Thoracic aorta (tissue), 2 donors: ENCODE measurements at regions not wholly inside any gene's neighbourhood (a gene's known extent, or its start where the extent isn't known, plus 50 kb on each side); places are given as distances from the start of the nearest gene placed in this dataset.

ENCODE experiments used
- ATAC-seq: fragments of 150-250 bp; one replicate; pipeline ENCODE4 v1.8.0; 2017; ENCODE audit warnings: low read depth; ENCODE audit not compliant: insufficient number of reproducible peaks, low FRiP score
- DNase-seq: peaks from one replicate; pipeline ENCODE4 v3.0.0-alpha.2; 2020; ENCODE audit warnings: low spot score
- H3K27ac ChIP-seq, 2 donors: fragments of 200-600 bp; sonication (generic); 1 replicate in 1 of 2; 2 replicates in 1 of 2; pipeline ENCODE4 v1.5.1; 2016; ENCODE audit warnings: mild to moderate bottlenecking in 2 of 2, moderate library complexity in 2 of 2
- H3K27me3 ChIP-seq: fragments of 200-600 bp; sonication (generic); replicated peaks from 2 replicates; pipeline ENCODE4 v1.6.0; 2016; ENCODE audit warnings: mild to moderate bottlenecking; ENCODE audit not compliant: insufficient read depth
- H3K36me3 ChIP-seq: fragments of 200-600 bp; sonication (generic); one replicate; pipeline ENCODE4 v1.5.1; 2016
- H3K4me1 ChIP-seq, 2 donors: fragments of 200-600 bp; sonication (generic); 1 replicate in 1 of 2; 2 replicates in 1 of 2; pipeline versions ENCODE4 v1.5.1 to v1.6.0; 2016; ENCODE audit warnings: low read depth in 2 of 2, mild to moderate bottlenecking in 1 of 2; ENCODE audit not compliant: control insufficient read depth in 1 of 2
- H3K4me3 ChIP-seq: fragments of 200-600 bp; sonication (generic); 2 replicates; pipeline ENCODE4 v1.5.1; 2016; ENCODE audit warnings: mild to moderate bottlenecking
- H3K9me3 ChIP-seq: fragments of 200-600 bp; sonication (generic); 2 replicates; pipeline ENCODE4 v1.5.1; 2016
- TF ChIP-seq, protein P1 (sequence below): fragments of 200-600 bp; sonication (generic); IDR thresholded peaks from one replicate; pipeline ENCODE4 v1.5.1; 2019; ENCODE audit warnings: antibody characterized with exemption

DNA sequence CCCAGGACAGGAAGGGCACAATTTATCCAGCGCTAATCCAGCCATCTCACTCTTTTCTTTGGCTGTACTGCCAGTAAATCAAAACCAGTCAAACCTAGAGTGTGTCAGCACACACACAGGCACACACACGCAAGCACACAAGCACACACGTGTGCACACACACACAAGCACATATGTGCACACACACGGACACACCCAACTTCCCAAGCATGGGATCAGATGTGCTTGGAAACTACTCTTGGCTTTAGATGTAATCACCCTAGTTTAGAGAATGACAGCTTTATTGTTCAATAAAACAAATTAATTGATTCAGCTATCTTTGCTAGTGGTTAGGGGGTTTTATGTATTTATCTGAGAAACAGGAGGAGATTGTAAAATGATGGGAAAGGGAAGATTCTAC, 615.0 kb upstream of the MKI67 start:
- no peaks in the 10 kb centered on the region for H3K36me3 ChIP-seq
- no peak overlapping the region for H3K4me3 ChIP-seq
- ATAC-seq (no peak), DNase-seq (no peak)
- TF ChIP-seq, protein P1, sequence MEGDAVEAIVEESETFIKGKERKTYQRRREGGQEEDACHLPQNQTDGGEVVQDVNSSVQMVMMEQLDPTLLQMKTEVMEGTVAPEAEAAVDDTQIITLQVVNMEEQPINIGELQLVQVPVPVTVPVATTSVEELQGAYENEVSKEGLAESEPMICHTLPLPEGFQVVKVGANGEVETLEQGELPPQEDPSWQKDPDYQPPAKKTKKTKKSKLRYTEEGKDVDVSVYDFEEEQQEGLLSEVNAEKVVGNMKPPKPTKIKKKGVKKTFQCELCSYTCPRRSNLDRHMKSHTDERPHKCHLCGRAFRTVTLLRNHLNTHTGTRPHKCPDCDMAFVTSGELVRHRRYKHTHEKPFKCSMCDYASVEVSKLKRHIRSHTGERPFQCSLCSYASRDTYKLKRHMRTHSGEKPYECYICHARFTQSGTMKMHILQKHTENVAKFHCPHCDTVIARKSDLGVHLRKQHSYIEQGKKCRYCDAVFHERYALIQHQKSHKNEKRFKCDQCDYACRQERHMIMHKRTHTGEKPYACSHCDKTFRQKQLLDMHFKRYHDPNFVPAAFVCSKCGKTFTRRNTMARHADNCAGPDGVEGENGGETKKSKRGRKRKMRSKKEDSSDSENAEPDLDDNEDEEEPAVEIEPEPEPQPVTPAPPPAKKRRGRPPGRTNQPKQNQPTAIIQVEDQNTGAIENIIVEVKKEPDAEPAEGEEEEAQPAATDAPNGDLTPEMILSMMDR = no peak
- H3K27me3 ChIP-seq = no peaks in the 10 kb centered on the region
- no peaks in the 10 kb centered on the region for H3K4me1 ChIP-seq
- no peaks in the 10 kb centered on the region for H3K9me3 ChIP-seq
- H3K27ac ChIP-seq = no peak overlapping the region

DNA sequence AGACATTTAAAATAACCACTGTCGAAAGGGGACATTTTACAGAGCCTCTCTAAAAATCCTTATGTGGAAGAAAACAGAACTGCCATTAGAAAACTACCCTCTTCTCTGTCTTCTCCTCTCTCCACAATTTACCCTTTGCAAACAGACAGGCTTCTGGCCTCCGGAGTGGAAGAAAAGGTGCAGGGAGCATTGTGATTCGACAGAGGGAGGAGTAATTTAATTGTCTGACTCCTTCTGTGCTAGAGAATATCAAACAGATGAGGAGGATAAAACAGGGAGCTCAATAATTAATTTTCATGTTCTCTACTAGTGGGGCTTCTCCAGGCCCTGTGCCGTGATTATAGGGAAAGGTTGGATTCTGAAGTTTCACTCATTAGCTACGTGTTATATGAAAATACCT, 615.5 kb upstream of the MKI67 start:
- Histone ChIP-seq H3K4me1 (no peaks in the 10 kb centered on the region), H3K9me3 (no peaks in the 10 kb centered on the region), H3K4me3 (no peak overlapping the region), H3K27me3 (no peaks in the 10 kb centered on the region), H3K36me3 (no peaks in the 10 kb centered on the region), H3K27ac (no peak overlapping the region)
- DNase-seq (no peak), ATAC-seq (no peak)
- TF ChIP-seq, protein P1 = no peak

DNA sequence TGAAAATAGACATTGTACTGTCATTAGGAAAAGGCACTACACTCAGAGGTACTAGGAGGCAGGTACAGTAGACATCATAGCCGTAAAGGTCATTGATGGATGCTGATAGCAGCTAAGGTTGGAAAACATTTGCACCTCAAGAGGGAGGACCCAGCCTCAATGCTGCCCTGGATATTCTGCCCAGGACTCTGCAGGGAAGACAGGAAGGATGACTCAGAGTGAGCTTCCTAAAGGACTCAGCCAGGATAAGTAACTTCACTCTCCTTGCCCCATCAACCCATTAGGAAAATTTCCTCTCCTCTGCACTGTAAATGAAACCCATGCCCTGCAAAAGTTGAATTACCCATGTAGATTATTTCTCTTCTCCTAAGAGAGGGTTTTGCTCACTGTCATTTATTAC, 617.9 kb upstream of the MKI67 start:
- Histone ChIP-seq H3K4me3 (no peak overlapping the region), H3K27ac (no peak overlapping the region), H3K4me1 (no peaks in the 10 kb centered on the region), H3K27me3 (no peaks in the 10 kb centered on the region), H3K36me3 (no peaks in the 10 kb centered on the region), H3K9me3 (no peaks in the 10 kb centered on the region)
- ATAC-seq (no peak), DNase-seq (no peak)
- TF ChIP-seq, protein P1 = no peak

DNA sequence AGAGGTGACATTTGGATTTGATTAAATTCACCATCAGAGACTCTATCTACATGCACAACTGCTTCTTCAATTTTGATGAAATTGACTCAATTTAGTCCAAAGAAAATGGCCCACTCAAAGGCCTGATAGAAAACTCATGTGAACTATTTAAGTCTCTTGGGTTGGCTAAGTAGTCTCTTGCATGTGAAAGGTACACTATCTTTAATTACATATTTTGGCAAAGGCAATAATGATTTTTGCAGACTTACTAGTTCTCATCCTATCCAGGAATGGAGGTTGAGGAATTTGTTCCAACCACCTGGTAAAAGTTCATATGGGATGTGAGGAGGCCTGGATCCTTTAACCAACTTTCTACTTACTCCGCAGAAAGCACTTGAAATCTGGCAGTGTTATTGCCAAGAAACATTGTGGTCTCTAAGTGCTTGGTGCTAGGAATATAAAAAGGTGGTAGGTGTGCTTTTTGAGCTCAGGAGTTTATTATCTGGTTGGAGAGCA, 618.6 kb upstream of the MKI67 start:
- no peak overlapping the region for H3K27ac ChIP-seq
- no peak overlapping the region for H3K4me3 ChIP-seq
- H3K27me3 ChIP-seq = no peaks in the 10 kb centered on the region
- ATAC-seq = no peak
- DNase-seq = no peak
- TF ChIP-seq, protein P1 = no peak
- H3K36me3 ChIP-seq = no peaks in the 10 kb centered on the region
- no peaks in the 10 kb centered on the region for H3K4me1 ChIP-seq
- no peaks in the 10 kb centered on the region for H3K9me3 ChIP-seq

DNA sequence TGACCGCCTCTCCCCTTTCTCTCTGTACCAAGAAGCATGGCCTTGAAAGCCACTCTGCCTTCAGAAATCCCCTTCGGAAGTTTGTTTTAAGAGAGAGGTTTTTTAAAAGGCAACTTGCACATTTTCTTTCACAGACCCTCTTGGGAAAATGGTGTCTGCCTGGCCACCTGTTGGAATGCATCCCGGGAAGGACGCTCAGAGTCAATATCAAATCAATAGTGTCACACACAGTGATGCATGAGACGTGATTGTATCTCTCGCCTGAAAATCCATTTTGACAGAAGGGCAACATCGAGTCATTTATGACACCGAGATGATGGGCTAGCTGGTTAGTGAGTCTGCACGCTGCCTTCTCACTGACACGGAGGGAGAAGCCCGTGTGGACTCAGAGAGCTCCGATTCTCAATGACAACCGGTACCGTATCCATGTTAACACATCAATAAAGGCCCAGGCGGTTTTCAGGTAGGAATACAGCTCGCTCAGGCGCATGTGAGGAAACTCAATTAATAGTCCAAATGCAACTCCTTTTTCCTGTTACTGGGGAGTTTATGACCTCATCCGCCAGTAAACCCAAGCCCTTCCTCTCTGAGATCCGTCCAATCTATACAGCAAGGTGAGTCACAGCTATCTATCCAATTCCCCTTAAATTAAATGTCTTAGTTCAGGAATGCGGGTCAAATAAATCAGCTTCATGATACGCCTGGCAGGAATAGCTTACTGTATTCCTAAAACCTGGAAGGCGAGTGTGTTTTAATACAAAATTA, 621.5 kb upstream of the MKI67 start:
- Histone ChIP-seq H3K27ac (no peak overlapping the region), H3K36me3 (no peaks in the 10 kb centered on the region), H3K9me3 (no peaks in the 10 kb centered on the region), H3K27me3 (no peaks in the 10 kb centered on the region), H3K4me3 (no peak overlapping the region), H3K4me1 (no peaks in the 10 kb centered on the region)
- ATAC-seq (no peak), DNase-seq (no peak)
- TF ChIP-seq, protein P1 = no peak
